K562 (cell line): ENCODE measurements at regions not wholly inside any gene's neighbourhood (a gene's known extent, or its start where the extent isn't known, plus 50 kb on each side); places are given as distances from the start of the nearest gene placed in this dataset.

Experiments
- CBFB ChIP-seq: sonication (generic); formaldehyde crosslinking; IDR thresholded peaks from 2 replicates; pipeline ENCODE4 v1.4.0; 2020; ENCODE audit warnings: mild to moderate bottlenecking, missing genetic modification reagents
- CBX5 ChIP-seq: IDR thresholded peaks from 2 replicates; pipeline ENCODE4 v1.6.1; 2014; ENCODE audit warnings: low read depth, borderline replicate concordance
- CHD1 ChIP-seq: fragments of 200-600 bp; sonication (generic); IDR thresholded peaks from one replicate; pipeline ENCODE4 v1.6.1; 2012; ENCODE audit warnings: mild to moderate bottlenecking, moderate library complexity, low read length, inconsistent platforms
- DPF2 ChIP-seq: fragments of 450-650 bp; IDR thresholded peaks from 2 replicates; pipeline ENCODE4 v1.6.1; 2016
- EP300 ChIP-seq: IDR thresholded peaks from 2 replicates; pipeline ENCODE4 v1.6.1; 2012; ENCODE audit warnings: low read length, improper control_type of control experiment
- ETV5 ChIP-seq: sonication (generic); formaldehyde crosslinking; IDR thresholded peaks from 2 replicates; pipeline ENCODE4 v1.4.0; 2020; ENCODE audit warnings: low read depth, mild to moderate bottlenecking, missing genetic modification reagents
- FOXJ2 ChIP-seq: fragments of 200-800 bp; sonication (Bioruptor generic); IDR thresholded peaks from 2 replicates; pipeline ENCODE4 v1.6.1; 2016; ENCODE audit warnings: missing genetic modification characterization, missing compliant biosample characterization
- GATAD2A ChIP-seq: fragments of 450-650 bp; IDR thresholded peaks from 2 replicates; pipeline ENCODE4 v1.6.1; 2017
- NFIC ChIP-seq: fragments of 450-650 bp; IDR thresholded peaks from 2 replicates; pipeline ENCODE4 v1.6.1; 2017; ENCODE audit warnings: mild to moderate bottlenecking, inconsistent platforms
- RBM15 ChIP-seq: fragments of 200-400 bp; formaldehyde crosslinking; IDR thresholded peaks from 2 replicates; pipeline ENCODE4 v1.6.1; 2018; ENCODE audit warnings: mild to moderate bottlenecking, low read length, moderate library complexity; ENCODE audit not compliant: insufficient read depth
- SETDB1 ChIP-seq: IDR thresholded peaks from one replicate; pipeline ENCODE4 v1.6.1; 2012; ENCODE audit warnings: low read length, control low read depth, inconsistent platforms
- SRSF7 ChIP-seq: fragments of 200-400 bp; formaldehyde crosslinking; optimal IDR thresholded peaks from 2 replicates; pipeline ENCODE3; 2017; ENCODE audit warnings: mild to moderate bottlenecking, low read depth, low read length
- SRSF9 ChIP-seq: fragments of 200-400 bp; formaldehyde crosslinking; IDR thresholded peaks from 2 replicates; pipeline ENCODE4 v1.6.1; 2017; ENCODE audit warnings: low read depth, low read length, borderline replicate concordance
- TBP ChIP-seq: optimal IDR thresholded peaks from 2 replicates; pipeline ENCODE3; 2011; ENCODE audit warnings: low read depth, low read length, improper control_type of control experiment
- TFAM ChIP-seq: fragments of 250-450 bp; sonication (Bioruptor Pico); conservative IDR thresholded peaks from 2 replicates; pipeline ENCODE4 v1.5.0; 2021; ENCODE audit warnings: mild to moderate bottlenecking, moderate library complexity
- ZC3H4 ChIP-seq: sonication (generic); formaldehyde crosslinking; IDR thresholded peaks from 2 replicates; pipeline ENCODE4 v1.9.0; 2021; ENCODE audit warnings: missing genetic modification reagents, borderline replicate concordance
- ZNF143 ChIP-seq: sonication (generic); formaldehyde crosslinking; IDR thresholded peaks from 2 replicates; pipeline ENCODE4 v1.9.0; 2022; ENCODE audit warnings: mild to moderate bottlenecking, missing genetic modification reagents
- ZNF174 ChIP-seq: fragments of 250-450 bp; sonication (Bioruptor Pico); IDR thresholded peaks from 2 replicates; pipeline ENCODE4 v1.4.0; 2020; ENCODE audit warnings: mild to moderate bottlenecking
- ZNF197 ChIP-seq: fragments of 200-800 bp; sonication (Bioruptor generic); IDR thresholded peaks from 2 replicates; pipeline ENCODE4 v1.6.1; 2016; ENCODE audit warnings: low read depth, missing genetic modification characterization, missing compliant biosample characterization
- ZNF274 ChIP-seq: IDR thresholded peaks from 2 replicates; pipeline ENCODE4 v1.6.1; 2011; ENCODE audit warnings: low read depth, mild to moderate bottlenecking, low read length, moderate library complexity, borderline replicate concordance
- ZNF3 ChIP-seq: fragments of 250-450 bp; sonication (Bioruptor Pico); IDR thresholded peaks from 2 replicates; pipeline ENCODE4 v1.5.0; 2021; ENCODE audit warnings: mild to moderate bottlenecking, moderate library complexity
- ZNF586 ChIP-seq: fragments of 450-650 bp; formaldehyde crosslinking; conservative IDR thresholded peaks from 2 replicates; pipeline ENCODE4 v1.4.0; 2020; ENCODE audit warnings: mild to moderate bottlenecking, moderate library complexity
- ZNF77 ChIP-seq: fragments of 250-450 bp; sonication (Bioruptor Pico); IDR thresholded peaks from 2 replicates; pipeline ENCODE4 v1.5.0; 2020
- ZNF785 ChIP-seq: fragments of 250-450 bp; sonication (Bioruptor Pico); IDR thresholded peaks from 2 replicates; pipeline ENCODE4 v1.4.0; 2020; ENCODE audit warnings: mild to moderate bottlenecking
- TF ChIP-seq, protein P1 (sequence below): sonication (generic); formaldehyde crosslinking; IDR thresholded peaks from 2 replicates; pipeline ENCODE4 v1.8.0; 2023; ENCODE audit warnings: mild to moderate bottlenecking, missing genetic modification reagents
- TF ChIP-seq, protein P2 (sequence below): fragments of 450-650 bp; formaldehyde crosslinking; IDR thresholded peaks from 2 replicates; pipeline ENCODE4 v1.4.0; 2022; ENCODE audit warnings: missing genetic modification characterization
- TF ChIP-seq, protein P3 (sequence below): sonication (generic); formaldehyde crosslinking; IDR thresholded peaks from 2 replicates; pipeline ENCODE4 v1.8.0; 2022; ENCODE audit warnings: mild to moderate bottlenecking, missing genetic modification reagents

DNA sequence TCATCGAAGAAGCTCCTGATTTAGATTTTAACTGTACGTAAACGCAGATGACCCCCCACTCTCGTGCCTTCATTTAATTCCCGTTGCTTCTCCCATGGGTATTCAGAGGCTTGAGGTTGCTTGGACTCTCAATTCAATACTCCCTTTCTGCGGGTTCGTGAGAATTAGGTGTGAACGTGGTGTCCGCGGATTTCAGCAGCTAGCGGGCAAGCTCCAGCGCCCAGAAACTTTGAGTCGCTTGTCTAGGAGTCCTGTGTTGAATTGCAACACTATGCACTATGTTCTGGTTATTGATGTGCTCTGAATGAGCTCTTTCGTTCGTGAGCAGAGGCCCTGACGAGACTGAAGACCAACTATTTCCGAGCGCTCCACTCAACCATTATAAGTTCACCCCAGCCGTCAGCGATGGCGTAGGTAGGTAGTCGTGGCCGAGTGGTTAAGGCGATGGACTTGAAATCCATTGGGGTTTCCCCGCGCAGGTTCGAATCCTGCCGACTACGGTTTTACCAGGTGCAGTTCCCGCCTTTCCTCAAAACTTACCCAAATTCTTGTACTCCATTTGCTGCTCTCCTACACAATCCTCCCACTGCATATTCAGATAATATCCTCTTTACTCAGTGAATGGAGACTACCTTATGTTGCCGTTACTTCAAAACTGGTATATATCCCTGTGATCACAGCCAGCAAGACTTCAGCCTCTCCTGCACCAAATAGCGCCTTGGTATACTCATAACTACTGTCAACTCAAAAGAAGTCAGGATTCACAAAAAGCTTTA is 72.6 kb upstream of the ZNF184 start (continued):
- TF ChIP-seq GATAD2A: peak; percentile 64; the same call in 1 of the 2 replicates
- TF ChIP-seq EP300: peak; percentile 70
- TF ChIP-seq, protein P1, sequence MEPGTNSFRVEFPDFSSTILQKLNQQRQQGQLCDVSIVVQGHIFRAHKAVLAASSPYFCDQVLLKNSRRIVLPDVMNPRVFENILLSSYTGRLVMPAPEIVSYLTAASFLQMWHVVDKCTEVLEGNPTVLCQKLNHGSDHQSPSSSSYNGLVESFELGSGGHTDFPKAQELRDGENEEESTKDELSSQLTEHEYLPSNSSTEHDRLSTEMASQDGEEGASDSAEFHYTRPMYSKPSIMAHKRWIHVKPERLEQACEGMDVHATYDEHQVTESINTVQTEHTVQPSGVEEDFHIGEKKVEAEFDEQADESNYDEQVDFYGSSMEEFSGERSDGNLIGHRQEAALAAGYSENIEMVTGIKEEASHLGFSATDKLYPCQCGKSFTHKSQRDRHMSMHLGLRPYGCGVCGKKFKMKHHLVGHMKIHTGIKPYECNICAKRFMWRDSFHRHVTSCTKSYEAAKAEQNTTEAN: no peak
- no peak for TF ChIP-seq SRSF9
- TF ChIP-seq TFAM (CRISPR knock-in tag): no peak
- no peak for TF ChIP-seq CHD1
- TF ChIP-seq ZNF174 (CRISPR knock-in tag): no peak
- no peak for TF ChIP-seq ZNF143 (CRISPR knock-in tag)
- no peak for TF ChIP-seq RBM15
- TF ChIP-seq ZNF3 (CRISPR knock-in tag): no peak
- TF ChIP-seq TBP: peak; percentile 99
- peak; percentile 71 for TF ChIP-seq FOXJ2
- TF ChIP-seq ZNF197 (CRISPR knock-in tag): no peak
- TF ChIP-seq, protein P2, sequence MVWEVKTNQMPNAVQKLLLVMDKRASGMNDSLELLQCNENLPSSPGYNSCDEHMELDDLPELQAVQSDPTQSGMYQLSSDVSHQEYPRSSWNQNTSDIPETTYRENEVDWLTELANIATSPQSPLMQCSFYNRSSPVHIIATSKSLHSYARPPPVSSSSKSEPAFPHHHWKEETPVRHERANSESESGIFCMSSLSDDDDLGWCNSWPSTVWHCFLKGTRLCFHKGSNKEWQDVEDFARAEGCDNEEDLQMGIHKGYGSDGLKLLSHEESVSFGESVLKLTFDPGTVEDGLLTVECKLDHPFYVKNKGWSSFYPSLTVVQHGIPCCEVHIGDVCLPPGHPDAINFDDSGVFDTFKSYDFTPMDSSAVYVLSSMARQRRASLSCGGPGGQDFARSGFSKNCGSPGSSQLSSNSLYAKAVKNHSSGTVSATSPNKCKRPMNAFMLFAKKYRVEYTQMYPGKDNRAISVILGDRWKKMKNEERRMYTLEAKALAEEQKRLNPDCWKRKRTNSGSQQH (CRISPR knock-in tag): 0 out of 2 replicates have a peak, but pooled peaks have one; percentile 3
- TF ChIP-seq SRSF7: no peak
- TF ChIP-seq SETDB1: no peak
- TF ChIP-seq NFIC: peak; percentile 79
- TF ChIP-seq ZNF77: no peak
- TF ChIP-seq CBX5: 0 out of 2 replicates have a peak, but pooled peaks have one; percentile 52
- no peak for TF ChIP-seq ZNF785 (CRISPR knock-in tag)
- TF ChIP-seq DPF2: 0 out of 2 replicates have a peak, but pooled peaks have one; percentile 43
- TF ChIP-seq CBFB: peak; percentile 83; the same call in 1 of the 2 replicates
- no peak for TF ChIP-seq ZC3H4 (CRISPR knock-in tag)
- TF ChIP-seq ZNF274: no peak; the same call in 1 of the 2 replicates
- peak; percentile 33; the same call in 1 of the 2 replicates for TF ChIP-seq ETV5 (CRISPR knock-in tag)
- TF ChIP-seq, protein P3, sequence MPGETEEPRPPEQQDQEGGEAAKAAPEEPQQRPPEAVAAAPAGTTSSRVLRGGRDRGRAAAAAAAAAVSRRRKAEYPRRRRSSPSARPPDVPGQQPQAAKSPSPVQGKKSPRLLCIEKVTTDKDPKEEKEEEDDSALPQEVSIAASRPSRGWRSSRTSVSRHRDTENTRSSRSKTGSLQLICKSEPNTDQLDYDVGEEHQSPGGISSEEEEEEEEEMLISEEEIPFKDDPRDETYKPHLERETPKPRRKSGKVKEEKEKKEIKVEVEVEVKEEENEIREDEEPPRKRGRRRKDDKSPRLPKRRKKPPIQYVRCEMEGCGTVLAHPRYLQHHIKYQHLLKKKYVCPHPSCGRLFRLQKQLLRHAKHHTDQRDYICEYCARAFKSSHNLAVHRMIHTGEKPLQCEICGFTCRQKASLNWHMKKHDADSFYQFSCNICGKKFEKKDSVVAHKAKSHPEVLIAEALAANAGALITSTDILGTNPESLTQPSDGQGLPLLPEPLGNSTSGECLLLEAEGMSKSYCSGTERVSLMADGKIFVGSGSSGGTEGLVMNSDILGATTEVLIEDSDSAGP (CRISPR knock-in tag): no peak
- no peak for TF ChIP-seq ZNF586 (CRISPR knock-in tag)
